A549 (cell line): ENCODE measurements at regions not wholly inside any gene's neighbourhood (a gene's known extent, or its start where the extent isn't known, plus 50 kb on each side); places are given as distances from the start of the nearest gene placed in this dataset.

Source experiments
- ATAC-seq, 2 experiments: fragments of 200-7000 bp in 1 of 2; fragments of >200 bp in 1 of 2; cut with Nextera tagmentation in 1 of 2; cut with Tn5 transposase in 1 of 2; 3 replicates each; pipeline versions ENCODE4 v1.8.0 to v1.9.1; 2018 to 2020; ENCODE audit warnings: mild to moderate bottlenecking in 1 of 2, moderate library complexity in 1 of 2
- CTCF ChIA-PET: fragments of 300-600 bp; sonication (Branson Sonifier 250); formaldehyde crosslinking; extraction: SDS; loops from one replicate; lab custom pipeline; 2021; ENCODE audit warnings: antibody characterized with exemption, inconsistent platforms; lab: Yijun Ruan, JAX
- POLR2A ChIA-PET: fragments of 350-600 bp; formaldehyde crosslinking; extraction: SDS; loops from one replicate; lab custom pipeline; 2021; ENCODE audit warnings: antibody characterized with exemption, inconsistent platforms; lab: Yijun Ruan, JAX
- DNase-seq, 2 experiments: peaks; one replicate each; pipeline versions ENCODE4 v3.0.0 to v3.0.0-alpha.2; 2011 to 2016; ENCODE audit warnings: low read depth in 1 of 2, low spot score in 1 of 2
- FAIRE-seq: peaks from 2 replicates; lab custom pipeline; 2011; peaks lifted over from hg19 to GRCh38; lab: Jason Lieb, UNC
- H3K27ac ChIP-seq, 2 experiments: fragments of >200 bp; sonication (Bioruptor Twin); formaldehyde crosslinking; 3 replicates each; pipeline ENCODE4 v1.5.1; 2016 to 2017
- H3K4me1 ChIP-seq: fragments of >200 bp; sonication (Bioruptor Twin); formaldehyde crosslinking; 3 replicates; pipeline ENCODE4 v1.6.1; 2016
- H3K4me2 ChIP-seq: fragments of >200 bp; sonication (Bioruptor Twin); formaldehyde crosslinking; 3 replicates; pipeline ENCODE4 v1.6.1; 2016
- H3K4me3 ChIP-seq: fragments of >200 bp; sonication (Bioruptor Twin); formaldehyde crosslinking; 3 replicates; pipeline ENCODE4 v1.5.1; 2016
- H3K9me3 ChIP-seq: fragments of >200 bp; sonication (Bioruptor Twin); formaldehyde crosslinking; 3 replicates; pipeline ENCODE4 v1.6.1; 2016
- ATOH8 ChIP-seq: fragments of 250-450 bp; sonication (Bioruptor Pico); IDR thresholded peaks from 2 replicates; pipeline ENCODE4 v1.5.0; 2020; ENCODE audit warnings: low read depth, mild to moderate bottlenecking, moderate library complexity
- BCL3 ChIP-seq: fragments of >200 bp; sonication (Bioruptor Twin); formaldehyde crosslinking; IDR thresholded peaks from 3 replicates; pipeline ENCODE4 v1.6.1; 2016
- CTCF ChIP-seq: fragments of >200 bp; sonication (Bioruptor Twin); formaldehyde crosslinking; IDR thresholded peaks from 3 replicates; pipeline ENCODE4 v1.5.1; 2016
- EHF ChIP-seq: fragments of 250-450 bp; sonication (Bioruptor Pico); IDR thresholded peaks from 2 replicates; pipeline ENCODE4 v1.5.0; 2020; ENCODE audit warnings: mild to moderate bottlenecking
- EP300 ChIP-seq, 2 experiments: fragments of >200 bp; sonication (Bioruptor Twin); formaldehyde crosslinking; IDR thresholded peaks; 2 replicates in 1 of 2; 3 replicates in 1 of 2; pipeline ENCODE4 v1.6.1; 2016 to 2017
- ESRRA ChIP-seq: fragments of 150-350 bp; IDR thresholded peaks from 2 replicates; pipeline ENCODE4 v1.6.1; 2014; ENCODE audit warnings: mild to moderate bottlenecking, low read length, borderline replicate concordance
- FOXS1 ChIP-seq: fragments of 250-450 bp; sonication (Bioruptor Pico); IDR thresholded peaks from 2 replicates; pipeline ENCODE4 v1.5.0; 2020; ENCODE audit warnings: mild to moderate bottlenecking, moderate library complexity
- GATA3 ChIP-seq: IDR thresholded peaks from 2 replicates; pipeline ENCODE4 v1.6.1; 2012; ENCODE audit warnings: borderline replicate concordance
- HES2 ChIP-seq: fragments of >200 bp; sonication (Bioruptor Twin); formaldehyde crosslinking; IDR thresholded peaks from 2 replicates; pipeline ENCODE4 v1.6.1; 2016
- JUNB ChIP-seq: fragments of >200 bp; sonication (Bioruptor Twin); formaldehyde crosslinking; IDR thresholded peaks from 2 replicates; pipeline ENCODE4 v1.6.1; 2016
- KDM1A ChIP-seq: fragments of 200-600 bp; sonication (generic); IDR thresholded peaks from 2 replicates; pipeline ENCODE4 v1.6.1; 2016; ENCODE audit warnings: low read depth, mild to moderate bottlenecking
- MYC ChIP-seq: IDR thresholded peaks from 2 replicates; pipeline ENCODE4 v1.6.1; 2012; ENCODE audit warnings: mild to moderate bottlenecking, inconsistent platforms, low read length, improper control_type of control experiment, borderline replicate concordance
- NPAS2 ChIP-seq: fragments of 250-450 bp; sonication (Bioruptor Pico); IDR thresholded peaks from 2 replicates; pipeline ENCODE4 v1.8.0; 2022; ENCODE audit warnings: mild to moderate bottlenecking, moderate library complexity, borderline replicate concordance
- NR3C1 ChIP-seq: fragments of >200 bp; sonication (Bioruptor Twin); formaldehyde crosslinking; IDR thresholded peaks from 3 replicates; pipeline ENCODE4 v1.6.1; 2017
- POLR2AphosphoS2 ChIP-seq: conservative IDR thresholded peaks from 2 replicates; pipeline ENCODE4 v1.6.1; 2012; ENCODE audit warnings: low read length, improper control_type of control experiment, inconsistent platforms
- RAD21 ChIP-seq, 2 experiments: fragments of >200 bp in 1 of 2; sonication (Bioruptor Twin) in 1 of 2; formaldehyde crosslinking in 1 of 2; IDR thresholded peaks in 1 of 2; conservative IDR thresholded peaks in 1 of 2; 2 replicates in 1 of 2; 3 replicates in 1 of 2; pipeline ENCODE4 v1.6.1; 2012 to 2018; ENCODE audit warnings: inconsistent platforms in 1 of 2
- RCOR1 ChIP-seq: fragments of 150-350 bp; IDR thresholded peaks from 2 replicates; pipeline ENCODE4 v1.6.1; 2014; ENCODE audit warnings: antibody characterized with exemption, low read length, low read depth
- RNF2 ChIP-seq: fragments of 200-600 bp; sonication (generic); IDR thresholded peaks from 2 replicates; pipeline ENCODE4 v1.6.1; 2016; ENCODE audit warnings: low read depth, mild to moderate bottlenecking, antibody characterized with exemption, moderate library complexity, borderline replicate concordance
- TFCP2L1 ChIP-seq: fragments of 250-450 bp; sonication (Bioruptor Pico); IDR thresholded peaks from 2 replicates; pipeline ENCODE4 v1.5.0; 2021; ENCODE audit warnings: mild to moderate bottlenecking
- ZFP36 ChIP-seq: fragments of 450-650 bp; IDR thresholded peaks from 2 replicates; pipeline ENCODE4 v1.6.1; 2014; ENCODE audit warnings: borderline replicate concordance; ENCODE audit not compliant: partially characterized antibody
- ZSCAN20 ChIP-seq: fragments of 250-450 bp; sonication (Bioruptor Pico); IDR thresholded peaks from 2 replicates; pipeline ENCODE4 v1.8.0; 2022; ENCODE audit warnings: mild to moderate bottlenecking, moderate library complexity
- WGBS: methylation state at CpG from one replicate; pipeline ENCODE4 v1.1.6; 2017; ENCODE audit errors: missing lambda C conversion rate; 5-methylcytosine and 5-hydroxymethylcytosine counted together

GRCh38 chr1:157419845-157420542, 132.3 kb downstream of the FCRL5 start:
- ATAC-seq = no peak
- no peak overlapping the region for H3K4me3 ChIP-seq
- TF ChIP-seq KDM1A (no peak), RCOR1 (no peak), ATOH8 (CRISPR knock-in tag) (no peak), NR3C1 (no peak), ZSCAN20 (CRISPR knock-in tag) (no peak), NPAS2 (CRISPR knock-in tag) (no peak), JUNB (no peak), FOXS1 (CRISPR knock-in tag) (no peak), ESRRA (no peak), BCL3 (no peak), CTCF (no peak), HES2 (no peak), RAD21 (conservative IDR thresholded peaks at IDR 0.05 in 1 of 2, IDR thresholded peaks at IDR 0.05 in 1 of 2) (no peak), ZFP36 (no peak), EP300 (IDR thresholded peaks at IDR 0.05) (no peak), GATA3 (no peak), RNF2 (no peak), EHF (CRISPR knock-in tag) (no peak), MYC (no peak), POLR2AphosphoS2 (no peak)
- TF ChIP-seq, all 56 proteins: peak for 0
- WGBS = 17% methylated on average over 6 of the region's 6 CpGs
- Histone ChIP-seq H3K27ac (no peak overlapping the region), H3K4me2 (no peak overlapping the region), H3K4me1 (no peaks in the 10 kb centered on the region), H3K9me3 (no peaks in the 10 kb centered on the region)
- ChIA-PET POLR2A (no interaction called here), CTCF (no interaction called here)
- no peak for DNase-seq
- no peak for FAIRE-seq

- FAIRE-seq = no peak
- no peaks in the 10 kb centered on the region for H3K4me1 ChIP-seq
- no peaks in the 10 kb centered on the region for H3K9me3 ChIP-seq
- POLR2A ChIA-PET = no interaction called here
- H3K4me3 ChIP-seq = no peak overlapping the region
- 0% methylated on average over 3 of the region's 3 CpGs for WGBS
- no peak overlapping the region for H3K27ac ChIP-seq
- CTCF ChIA-PET = no interaction called here
- TF ChIP-seq KDM1A = no peak
- TF ChIP-seq TFCP2L1 = no peak
- TF ChIP-seq, all 56 proteins: peak for 0
- ATAC-seq (no peak), DNase-seq (no peak)
- no peak overlapping the region for H3K4me2 ChIP-seq
Measured at GRCh38 chr1:157418659-157419058, 133.7 kb downstream of the FCRL5 start.
